Pons (tissue), 1 donor: ENCODE measurements at regions not wholly inside any gene's neighbourhood (a gene's known extent, or its start where the extent isn't known, plus 50 kb on each side); places are given as distances from the start of the nearest gene placed in this dataset.
"Not testable (repeated sequence)": the region's sequence is repeated elsewhere in the genome, so short reads cannot be mapped to it uniquely, and the experiment has no call there.

Experiments used
- DNase-seq: peaks from one replicate; pipeline ENCODE4 v3.0.0-alpha.2; 2016; ENCODE audit warnings: low spot score

DNA sequence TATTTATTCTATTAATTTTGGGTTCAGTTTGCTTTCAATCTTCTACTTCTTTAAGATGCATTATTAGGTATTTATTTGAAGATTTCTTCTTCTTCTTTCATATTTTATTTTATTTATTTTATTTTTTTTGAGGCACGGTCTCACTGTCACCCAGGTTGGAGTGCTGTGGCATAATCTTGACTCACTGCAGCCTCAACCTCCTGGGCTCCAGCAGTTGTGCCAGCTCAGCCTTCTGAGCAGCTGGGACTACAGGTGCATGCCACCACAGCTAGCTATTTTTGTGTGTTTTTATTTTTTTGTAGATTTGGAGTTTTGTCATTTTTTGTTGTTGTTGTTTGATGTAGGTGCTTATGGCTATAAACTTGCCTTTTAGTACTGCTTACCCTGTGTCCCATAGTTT is 543.2 kb upstream of the SGO1 start:
- no peak for DNase-seq

DNA sequence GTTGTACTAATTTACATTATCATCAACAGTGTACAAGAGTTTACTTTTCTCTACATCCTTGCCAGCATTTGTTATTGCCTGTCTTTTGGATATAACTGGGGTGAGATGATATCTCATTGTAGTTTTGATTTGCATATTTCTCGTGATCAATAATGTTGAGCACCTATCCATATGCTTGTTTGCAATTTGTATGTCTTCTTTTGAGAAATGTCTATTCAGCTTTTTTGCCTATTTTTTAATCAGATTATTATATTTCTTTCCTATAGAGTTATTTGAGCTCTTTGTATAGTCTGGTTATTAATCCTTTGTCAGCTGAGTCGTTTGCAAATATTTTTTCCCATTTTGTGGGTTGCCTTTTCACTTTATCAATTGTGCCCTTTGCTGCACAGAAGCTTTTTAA is 540.8 kb upstream of the SGO1 start:
- no peak for DNase-seq

DNA sequence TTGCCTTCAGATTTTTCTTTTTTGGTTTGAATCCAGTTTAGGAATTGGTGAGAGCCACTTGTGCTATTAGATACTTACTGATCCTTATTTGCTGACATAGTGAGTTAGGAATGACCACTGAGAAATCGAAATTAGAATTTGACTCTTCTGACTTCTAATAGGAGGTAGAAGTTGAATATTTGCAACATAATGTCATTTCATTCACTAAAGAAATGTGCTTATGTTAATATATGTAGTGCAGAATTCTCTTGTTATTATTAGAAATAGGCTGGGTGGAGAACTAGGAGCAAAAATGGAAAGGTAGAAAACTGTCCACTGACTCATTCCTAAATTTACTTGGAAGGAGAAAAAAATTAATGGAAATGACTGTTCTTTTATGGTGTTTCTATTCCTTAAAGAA is 538.2 kb upstream of the SGO1 start:
- no peak for DNase-seq

DNA sequence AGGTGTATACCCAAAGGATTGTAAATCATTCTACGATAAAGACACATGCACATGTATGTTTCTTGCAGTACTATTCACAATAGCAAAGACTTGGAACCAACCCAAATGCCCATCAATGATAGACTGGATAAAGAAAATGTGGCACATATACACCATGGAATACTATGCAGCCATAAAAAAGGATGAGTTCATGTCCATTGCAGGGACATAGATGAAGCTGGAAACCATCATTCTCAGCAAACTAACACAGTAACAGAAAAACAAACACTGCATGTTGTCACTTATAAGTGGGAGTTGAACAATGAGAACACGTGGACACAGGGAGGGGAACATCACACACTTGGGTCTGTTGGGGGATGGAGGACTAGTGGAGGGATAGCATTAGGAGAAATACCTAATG is 530.4 kb upstream of the SGO1 start:
- not testable (repeated sequence) for DNase-seq

DNA sequence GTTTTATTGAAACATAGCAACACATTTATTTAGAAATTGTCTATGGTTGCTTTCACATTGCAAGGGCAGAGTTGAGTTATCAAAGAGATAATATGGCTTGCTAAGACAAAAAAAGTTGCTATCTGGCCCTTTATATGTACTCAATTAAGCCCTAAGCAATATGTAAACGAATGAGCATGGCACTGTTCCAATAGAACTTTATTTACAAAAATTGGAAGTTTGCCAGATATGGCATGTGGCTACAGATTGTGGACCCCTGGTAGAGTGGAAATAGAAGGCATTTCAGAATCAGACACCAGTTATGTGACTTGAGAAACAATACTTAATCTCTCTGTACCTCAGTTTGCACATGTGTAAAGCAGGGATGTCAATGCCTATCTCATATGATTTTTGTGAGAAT is 515.6 kb upstream of the SGO1 start:
- no peak for DNase-seq

DNA sequence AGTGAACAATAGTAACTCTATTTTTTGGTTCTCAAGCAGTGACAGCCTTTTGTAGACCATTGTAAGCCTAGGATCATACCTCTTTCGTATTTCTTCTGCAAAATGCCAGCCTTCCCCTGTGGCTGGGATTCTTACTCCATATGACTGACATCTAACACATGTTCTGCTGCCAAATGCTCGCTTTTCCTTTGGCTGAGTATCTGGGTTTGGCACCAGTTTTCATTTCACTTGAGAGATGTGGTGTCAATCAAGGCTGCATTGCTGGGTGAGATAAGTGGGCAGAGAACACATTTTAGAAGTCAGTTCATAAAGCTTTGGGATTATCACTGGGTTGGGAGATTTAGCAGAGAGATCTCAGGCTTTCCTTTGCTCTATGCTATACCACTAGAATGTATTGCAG is 514.7 kb upstream of the SGO1 start:
- DNase-seq: no peak

DNA sequence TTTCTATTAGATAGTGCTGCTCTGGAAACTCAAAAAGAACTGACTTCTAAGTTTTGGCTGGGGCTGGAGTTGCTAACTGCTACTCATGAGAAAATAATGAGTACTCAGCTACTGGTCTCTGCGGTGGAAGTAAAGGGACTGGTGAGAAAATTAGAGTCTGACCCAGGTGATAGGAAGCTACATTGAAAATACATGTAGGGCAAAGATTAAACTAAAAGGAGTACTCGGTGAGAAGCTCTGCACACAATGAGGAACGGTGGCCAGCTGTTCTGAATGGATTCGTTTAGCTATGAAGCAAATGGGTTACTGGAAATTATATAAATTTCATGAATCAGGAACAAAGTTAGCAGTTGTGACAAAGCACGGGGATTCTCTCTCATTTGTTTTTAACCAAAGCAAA is 512.9 kb upstream of the SGO1 start:
- DNase-seq: no peak

DNA sequence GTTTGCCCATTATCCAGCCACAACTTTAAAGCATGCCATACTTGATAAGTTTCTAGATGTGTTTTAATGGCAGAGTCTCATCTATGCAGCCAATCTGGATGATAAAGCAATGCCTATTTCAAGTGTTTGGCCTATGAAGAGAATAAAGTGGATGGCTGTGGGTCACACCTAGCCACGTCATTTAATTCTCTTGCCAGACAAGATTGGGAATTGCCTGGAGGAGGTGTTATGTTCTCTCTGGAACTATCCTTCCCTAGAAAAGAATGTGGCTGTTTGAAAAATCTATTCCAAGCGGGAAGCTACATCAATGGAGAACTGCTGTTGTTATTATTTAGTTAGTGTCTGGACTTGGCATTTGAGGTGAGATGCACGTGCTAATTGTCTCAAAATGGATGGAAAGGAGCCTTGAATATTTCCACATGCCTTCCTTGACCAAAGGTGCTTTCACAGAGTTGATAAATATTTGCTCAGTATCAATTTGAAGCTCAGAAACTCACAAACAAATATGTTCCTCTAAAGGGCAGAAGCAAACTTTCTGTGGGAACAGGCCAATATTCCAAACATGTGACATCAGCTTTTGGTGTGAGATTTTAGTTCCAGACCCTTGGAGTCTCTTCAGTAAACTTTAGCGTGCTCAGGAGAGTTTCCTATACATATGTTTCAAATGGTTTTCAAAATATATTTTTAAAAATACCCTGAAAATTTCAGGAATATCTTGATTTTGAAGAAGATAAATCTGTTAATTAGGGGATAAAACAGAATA is 510.6 kb upstream of the SGO1 start:
- DNase-seq: no peak

DNA sequence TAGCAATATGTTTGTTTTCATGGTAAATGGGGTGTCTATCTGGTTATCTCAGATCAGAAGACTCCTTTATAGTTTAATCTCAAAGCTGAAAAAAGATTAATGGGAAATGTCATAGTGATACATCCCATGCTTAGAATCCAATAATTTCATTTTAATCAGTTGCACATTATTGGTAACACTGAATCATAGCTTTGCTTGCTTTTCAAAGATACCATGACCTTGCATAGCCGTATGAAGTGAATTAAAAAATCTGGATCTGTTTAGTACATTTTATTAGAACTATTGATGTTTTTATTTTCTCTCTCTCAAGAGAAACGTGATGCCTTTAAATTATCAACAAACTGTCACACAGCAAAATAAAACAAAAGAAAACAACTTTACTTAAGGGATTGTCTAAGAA is 506.7 kb upstream of the SGO1 start:
- DNase-seq: no peak

DNA sequence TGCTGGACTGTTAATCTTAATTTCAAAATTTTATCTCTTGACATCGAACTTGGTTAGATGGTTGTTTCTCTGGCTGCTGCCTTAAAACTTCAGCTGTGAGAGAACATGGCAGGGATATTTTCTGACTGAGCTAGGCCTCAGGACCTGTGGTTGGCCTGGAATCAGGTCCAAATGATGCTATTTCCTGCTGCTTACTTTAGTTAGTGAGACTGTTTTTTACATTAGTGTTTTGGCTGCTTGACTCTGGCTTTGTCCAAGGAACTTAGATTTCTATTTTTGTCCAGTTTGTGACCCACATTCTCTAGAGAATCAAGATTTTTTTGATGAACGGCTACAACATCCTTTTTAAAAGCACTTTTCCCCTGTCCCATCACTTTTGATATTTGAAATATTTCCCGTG is 497.9 kb upstream of the SGO1 start:
- DNase-seq: no peak

DNA sequence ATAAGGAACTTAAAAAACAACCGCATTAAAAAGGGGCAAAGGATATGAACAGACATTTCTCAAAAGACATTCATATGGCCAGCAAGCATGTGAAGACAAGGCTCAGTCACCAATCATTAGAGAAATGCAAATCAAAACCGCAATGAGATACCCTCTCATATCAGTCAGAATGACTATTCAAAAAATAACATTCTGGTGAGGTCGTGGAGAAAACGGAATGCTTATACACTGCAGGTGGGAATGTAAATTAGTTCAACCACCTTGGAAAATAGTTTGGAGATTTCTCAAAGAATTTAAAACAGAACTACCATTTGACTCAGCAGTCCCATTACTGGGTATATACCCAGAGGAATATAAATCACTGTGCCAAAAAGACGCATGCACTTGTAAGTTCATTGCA is 496.6 kb upstream of the SGO1 start:
- no peak for DNase-seq

DNA sequence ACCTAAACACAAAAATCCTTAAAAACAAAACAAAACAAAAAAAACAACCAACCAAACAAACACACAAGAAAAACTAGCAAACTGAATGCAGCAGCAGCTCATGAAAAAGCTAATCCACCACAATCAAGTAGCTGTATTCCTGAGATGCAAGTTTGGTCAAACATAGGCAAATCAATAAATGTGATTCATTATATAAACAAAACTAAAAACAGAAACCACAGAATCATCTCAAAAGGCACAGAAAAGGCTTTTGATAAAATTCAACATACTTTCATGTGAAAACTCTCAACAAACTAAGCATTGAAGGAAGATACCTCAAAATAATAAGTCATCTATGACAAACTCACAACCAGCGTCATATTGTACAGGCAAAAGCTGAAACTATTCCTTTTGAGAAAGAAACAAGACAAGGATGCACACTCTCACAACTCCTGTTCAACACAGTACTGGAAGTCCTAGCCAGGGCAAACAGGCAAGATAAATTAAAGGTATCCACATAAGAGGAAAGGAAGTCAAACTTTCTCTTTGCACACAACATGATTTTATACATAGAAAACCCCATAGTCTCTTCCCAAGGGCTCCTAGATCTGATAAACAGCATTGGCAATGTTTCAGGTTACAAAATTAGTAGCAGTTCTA is 495.1 kb upstream of the SGO1 start:
- no peak for DNase-seq

DNA sequence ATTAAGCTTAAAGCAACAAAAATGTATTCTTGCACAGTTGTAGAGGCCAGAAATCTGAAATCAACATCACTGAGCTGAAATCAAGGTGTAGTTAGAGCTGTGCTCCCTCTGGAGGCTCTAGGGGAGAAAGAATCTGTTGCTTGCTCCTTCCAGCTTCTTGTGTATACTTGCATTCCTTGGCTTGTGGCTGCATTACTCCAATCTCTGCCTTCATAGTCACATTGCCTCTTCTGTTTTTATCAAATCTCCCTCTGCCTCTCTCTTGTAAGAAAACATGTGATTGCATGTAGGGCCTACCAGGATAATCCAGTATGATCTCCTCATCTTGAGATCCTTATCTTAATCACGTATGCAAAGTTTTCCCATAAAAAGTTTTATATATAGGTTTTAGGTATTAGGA is 487.9 kb upstream of the SGO1 start:
- no peak for DNase-seq

DNA sequence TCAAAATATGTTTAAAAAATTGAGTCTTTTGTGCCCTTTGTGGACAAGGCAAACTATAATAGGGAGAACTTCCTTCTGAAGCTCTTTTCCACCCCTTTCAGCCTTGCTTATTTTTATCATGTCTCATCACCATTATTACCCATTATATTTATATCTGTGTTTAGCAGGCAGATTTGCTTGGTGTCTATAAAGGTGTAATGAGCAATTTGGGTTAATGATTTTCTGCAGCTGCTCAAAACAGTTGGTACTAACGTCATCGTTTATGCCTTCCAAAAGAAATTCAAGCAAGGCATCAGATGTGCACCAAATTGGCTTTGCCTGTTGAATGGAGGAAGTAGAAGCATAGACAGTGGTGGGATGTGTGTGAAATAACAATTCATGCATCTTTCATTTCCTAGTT is 483.7 kb upstream of the SGO1 start:
- peak; percentile 22 for DNase-seq

DNA sequence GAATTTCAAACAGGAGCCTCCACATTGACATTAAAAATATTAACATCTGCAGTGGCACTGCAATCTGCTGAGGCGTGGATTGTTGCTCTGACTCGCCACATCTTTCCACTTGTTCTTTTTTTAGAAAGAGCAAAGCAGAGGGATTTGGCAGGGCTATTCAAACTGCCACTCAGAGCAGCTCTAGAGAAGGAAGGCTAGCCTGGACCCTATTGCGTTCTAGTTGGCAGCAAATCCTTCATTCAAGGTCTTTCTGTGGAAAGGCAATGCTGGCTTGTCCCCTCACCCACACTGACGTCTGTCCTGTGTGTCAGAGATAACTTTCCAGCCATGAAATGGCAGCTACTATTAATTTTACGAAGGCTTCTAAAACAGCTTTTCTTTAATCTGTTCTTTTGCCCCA is 483.2 kb upstream of the SGO1 start:
- peak; percentile 24 for DNase-seq

DNA sequence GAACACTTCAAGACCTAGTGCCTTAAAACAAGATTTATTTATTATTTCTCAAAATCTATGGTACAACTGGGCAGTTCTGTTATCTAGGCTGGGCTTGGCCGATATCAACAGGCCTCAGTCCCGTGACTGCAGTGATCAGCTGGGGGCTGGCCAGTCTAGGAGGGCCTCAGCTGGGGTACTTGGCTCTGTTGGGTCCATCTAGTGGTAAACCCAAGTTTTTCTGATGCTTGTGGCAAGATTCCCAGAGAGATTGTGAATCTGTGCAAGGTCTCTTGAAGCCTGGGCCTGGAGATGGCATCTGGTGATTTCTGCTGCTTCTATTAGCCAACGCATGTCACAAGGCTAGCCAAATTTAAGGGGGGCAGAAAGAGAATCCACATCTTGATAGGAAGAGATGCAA is 482.4 kb upstream of the SGO1 start:
- DNase-seq: peak; percentile 22

DNA sequence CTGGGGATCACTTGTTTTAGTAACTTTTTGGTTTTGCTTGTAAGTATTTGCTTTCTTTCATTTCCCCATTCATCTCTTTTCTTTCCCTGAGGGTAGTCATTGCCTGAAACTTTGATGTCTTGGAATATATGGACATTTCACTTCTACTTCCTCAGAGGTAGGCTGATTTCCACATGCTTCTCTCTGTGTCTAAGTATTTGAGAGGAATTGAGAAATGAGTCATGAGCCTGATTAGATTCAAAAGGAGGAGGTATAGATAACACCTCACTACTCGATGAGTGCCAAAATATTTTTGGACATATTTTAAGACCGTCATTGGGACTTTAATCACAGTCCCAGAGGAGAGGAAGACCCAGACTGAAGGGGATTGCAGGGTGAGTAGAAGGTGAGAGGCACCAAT is 480.1 kb upstream of the SGO1 start:
- DNase-seq: no peak

DNA sequence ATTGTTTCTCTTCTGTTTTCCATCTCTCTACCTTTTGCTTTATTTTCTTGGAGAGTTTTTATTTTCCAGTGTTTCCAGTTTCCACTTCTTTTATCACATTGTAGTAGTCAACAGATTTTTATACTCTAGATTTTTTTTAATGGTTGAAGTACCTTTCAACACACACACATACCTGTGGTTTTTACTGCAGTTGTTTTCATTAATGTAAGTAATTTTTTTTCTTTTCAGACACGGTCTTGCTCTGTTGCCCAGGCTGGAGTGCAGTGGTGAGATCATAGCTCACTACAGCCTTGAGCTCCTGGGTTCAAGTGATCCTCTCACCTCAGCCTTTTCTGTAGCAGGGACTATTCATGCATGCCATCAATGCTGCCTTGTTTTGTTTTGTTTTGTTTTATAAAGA is 472.5 kb upstream of the SGO1 start:
- DNase-seq: no peak

DNA sequence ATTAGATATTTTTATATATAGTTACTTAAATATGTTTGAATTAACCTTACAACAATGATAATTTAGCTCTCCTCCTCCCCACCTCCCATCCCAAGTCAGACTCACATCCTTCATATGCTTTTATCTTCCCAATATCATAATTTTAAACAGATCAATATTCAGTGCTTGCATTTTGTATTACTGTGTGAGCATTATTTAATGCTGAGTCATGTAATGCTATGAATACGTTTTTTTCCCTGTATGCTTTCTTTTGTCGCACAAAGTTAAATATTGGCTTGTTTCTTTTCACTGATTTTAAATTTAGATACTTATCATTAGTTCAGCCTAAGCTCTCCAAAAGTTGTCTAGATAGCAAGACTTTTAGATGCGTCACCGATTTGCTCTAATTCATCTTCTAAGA is 471.6 kb upstream of the SGO1 start:
- no peak for DNase-seq

DNA sequence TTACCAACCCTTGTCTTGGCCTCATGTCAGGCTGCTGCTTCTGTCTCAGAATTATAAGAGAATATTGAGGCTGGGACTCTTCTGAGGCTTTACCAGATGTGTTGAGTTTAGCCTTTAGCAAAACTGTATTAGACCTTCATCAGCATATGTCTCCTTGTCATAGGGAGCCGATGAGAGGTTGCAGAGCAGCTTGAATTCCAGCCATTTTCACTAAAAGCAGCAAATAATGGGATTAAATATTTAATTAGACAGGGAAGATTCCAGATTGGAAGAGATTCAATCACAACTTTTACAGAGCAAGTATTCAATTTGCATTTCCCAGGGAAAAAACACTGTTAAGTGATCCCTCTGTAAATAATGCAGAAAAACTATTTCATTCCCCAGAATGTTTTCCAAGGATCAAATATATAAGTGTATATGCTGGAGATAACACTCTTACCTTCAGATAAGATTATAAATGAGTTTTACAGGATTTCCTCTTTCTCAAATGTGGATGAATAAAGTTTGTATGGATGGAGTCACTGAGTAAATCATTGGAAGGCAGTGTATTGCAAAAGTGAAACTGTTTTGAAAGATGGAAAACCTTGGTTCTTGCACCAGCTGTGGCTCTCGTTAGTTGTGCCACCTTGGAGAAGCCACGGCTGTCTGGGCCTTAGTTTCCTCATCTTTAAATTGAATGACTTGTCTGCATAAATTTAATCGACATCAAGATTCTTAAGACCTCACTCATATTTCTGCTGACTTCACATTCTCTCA is 466.4 kb upstream of the SGO1 start:
- DNase-seq: no peak

DNA sequence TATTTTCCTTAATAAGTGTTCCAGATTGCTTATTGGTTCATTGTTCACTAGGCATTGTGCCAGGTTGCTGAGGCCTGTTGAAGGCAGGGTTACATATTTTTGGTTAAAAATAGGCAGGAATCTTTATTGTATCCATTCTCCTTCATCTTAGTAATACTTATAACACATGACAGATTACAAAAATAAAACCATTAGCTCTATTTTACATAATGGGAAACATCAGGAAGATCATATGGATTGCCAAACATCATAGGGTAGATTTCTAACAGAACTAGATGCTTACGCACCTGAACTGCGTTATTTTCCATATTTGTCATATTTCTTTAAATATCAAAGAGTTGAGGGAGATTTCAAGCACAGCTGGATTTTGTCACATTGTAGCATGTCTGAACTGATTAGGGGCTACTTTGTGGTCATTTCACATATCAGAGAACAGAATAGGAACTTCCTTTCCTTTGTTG is 462.9 kb upstream of the SGO1 start:
- no peak for DNase-seq

DNA sequence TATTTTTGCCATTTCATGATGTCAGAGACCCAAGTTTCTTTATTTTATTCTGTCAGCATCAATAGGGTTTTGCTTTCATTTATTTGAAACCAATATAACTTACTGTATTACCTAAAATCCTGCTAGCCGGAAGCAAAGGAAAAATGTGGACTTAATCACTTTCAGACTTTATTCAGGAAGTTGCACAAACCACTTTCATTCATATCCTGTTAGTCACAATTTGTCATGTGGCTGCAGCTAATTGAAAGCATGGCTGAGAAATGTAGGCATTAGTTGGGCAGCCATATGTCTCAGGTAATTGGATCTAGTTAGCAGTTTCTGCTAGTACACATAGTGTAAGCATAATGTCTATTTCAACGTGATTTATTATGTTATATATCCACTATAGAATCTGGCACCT is 462.3 kb upstream of the SGO1 start:
- DNase-seq: no peak

DNA sequence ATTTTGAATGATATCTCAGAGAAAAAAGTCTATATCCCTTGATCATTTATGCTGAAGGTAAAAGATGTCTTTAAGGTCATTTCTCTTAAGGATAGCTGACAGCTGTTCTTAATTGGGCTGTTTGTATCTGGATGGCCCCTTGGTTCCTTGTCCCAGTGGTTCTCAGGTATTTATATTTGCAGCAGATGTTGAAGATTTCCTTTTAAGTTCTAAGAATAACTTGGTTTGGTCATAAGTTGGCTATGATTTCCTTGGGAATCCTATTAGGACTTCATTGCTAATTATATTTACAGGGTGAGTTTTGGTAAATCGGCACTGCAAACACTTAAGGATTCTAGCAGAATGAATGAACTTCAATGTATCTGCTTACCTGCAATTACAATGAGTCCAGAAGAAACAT is 460.4 kb upstream of the SGO1 start:
- DNase-seq: no peak
